ENCODE measurements at regions not wholly inside any gene's neighbourhood (a gene's known extent, or its start where the extent isn't known, plus 50 kb on each side); places are given as distances from the start of the nearest gene placed in this dataset.

GRCh38 chr5:130496215-130496614 lies 592.0 kb downstream of the CHSY3 start:
- no peaks in the 10 kb centered on the region for H3K4me1 ChIP-seq
- intact Hi-C loops (cut with DNase I) = no loop called here
- H3K36me3 ChIP-seq = no peaks in the 10 kb centered on the region
- DNase-seq = no peak
- WGBS (ENCODE audit: insufficient coverage, low coverage, low lambda C conversion rate, missing lambda C conversion rate) = 65% methylated on average over 1 of the region's 1 CpG
- H3K4me3 ChIP-seq = no peak overlapping the region
- TF ChIP-seq CTCF (IDR thresholded peaks at IDR 0.05) = no peak
- no peak overlapping the region for H3K27ac ChIP-seq
- no peaks in the 10 kb centered on the region for H3K27me3 ChIP-seq
- no peaks in the 10 kb centered on the region for H3K9me3 ChIP-seq
- no peak for ATAC-seq

GRCh38 chr5:130488252-130488651 lies 584.0 kb downstream of the CHSY3 start:
- no peak overlapping the region for H3K27ac ChIP-seq
- intact Hi-C loops (cut with DNase I) = no loop called here
- H3K27me3 ChIP-seq = no peaks in the 10 kb centered on the region
- 40% methylated on average over 1 of the region's 1 CpG for WGBS (ENCODE audit: insufficient coverage, low coverage, low lambda C conversion rate, missing lambda C conversion rate)
- TF ChIP-seq POLR2A (IDR thresholded peaks at IDR 0.05) = no peak
- no peaks in the 10 kb centered on the region for H3K9me3 ChIP-seq
- ATAC-seq (no peak), DNase-seq (no peak)
- H3K36me3 ChIP-seq = no peaks in the 10 kb centered on the region
- no peak overlapping the region for H3K4me3 ChIP-seq
- no peaks in the 10 kb centered on the region for H3K4me1 ChIP-seq

GRCh38 chr5:130479045-130479804 lies 575.0 kb downstream of the CHSY3 start:
- intact Hi-C loops (cut with DNase I) = no loop called here
- Histone ChIP-seq H3K36me3 (no peaks in the 10 kb centered on the region), H3K4me3 (no peak overlapping the region), H3K9me3 (no peaks in the 10 kb centered on the region), H3K27me3 (no peaks in the 10 kb centered on the region), H3K27ac (no peak overlapping the region), H3K4me1 (no peaks in the 10 kb centered on the region)
- DNase-seq = no peak
- ATAC-seq = no peak
- WGBS (ENCODE audit: insufficient coverage, low coverage, low lambda C conversion rate, missing lambda C conversion rate) = 64% methylated on average over 4 of the region's 9 CpGs
- TF ChIP-seq CTCF (IDR thresholded peaks at IDR 0.05) (no peak), POLR2A (IDR thresholded peaks at IDR 0.05) (no peak)

- no peak for TF ChIP-seq CTCF (IDR thresholded peaks at IDR 0.05)
- intact Hi-C loops (cut with DNase I) = no loop called here
- Histone ChIP-seq H3K9me3 (no peaks in the 10 kb centered on the region), H3K27ac (no peak overlapping the region), H3K36me3 (no peaks in the 10 kb centered on the region), H3K4me1 (no peaks in the 10 kb centered on the region), H3K27me3 (no peaks in the 10 kb centered on the region), H3K4me3 (no peak overlapping the region)
- ATAC-seq (no peak), DNase-seq (no peak)
- 69% methylated on average over 6 of the region's 6 CpGs for WGBS (ENCODE audit: insufficient coverage, low coverage, low lambda C conversion rate, missing lambda C conversion rate)
Measured at GRCh38 chr5:130476325-130476724, 572.1 kb downstream of the CHSY3 start.

- WGBS (ENCODE audit: insufficient coverage, low coverage, low lambda C conversion rate, missing lambda C conversion rate) = 41% methylated on average over 1 of the region's 1 CpG
- TF ChIP-seq CTCF (IDR thresholded peaks at IDR 0.05) (no peak), POLR2A (IDR thresholded peaks at IDR 0.05) (no peak)
- no peaks in the 10 kb centered on the region for H3K4me1 ChIP-seq
- no peak overlapping the region for H3K4me3 ChIP-seq
- DNase-seq = no peak
- H3K36me3 ChIP-seq = no peaks in the 10 kb centered on the region
- no peak overlapping the region for H3K27ac ChIP-seq
- H3K9me3 ChIP-seq = no peaks in the 10 kb centered on the region
- no peak for ATAC-seq
- H3K27me3 ChIP-seq = no peaks in the 10 kb centered on the region
- intact Hi-C loops (cut with DNase I) = no loop called here
Measured at GRCh38 chr5:130462516-130462915, 558.3 kb downstream of the CHSY3 start.

Measured in right lobe of liver (tissue), 6 donors.